ACHN (cell line): ENCODE measurements at regions not wholly inside any gene's neighbourhood (a gene's known extent, or its start where the extent isn't known, plus 50 kb on each side); places are given as distances from the start of the nearest gene placed in this dataset.
"Not testable (repeated sequence)": the region's sequence is repeated elsewhere in the genome, so short reads cannot be mapped to it uniquely, and the experiment has no call there.

Source experiments
- DNase-seq: peaks from one replicate; pipeline ENCODE4 v3.0.0-alpha.2; 2015
- in situ Hi-C: cut with HindIII; loops from 2 replicates; pipeline ENCODE4 v1.10.0; 2017; ENCODE audit warnings: low sequenced_read_pairs, low pct_ligation_motif_present, low pct_unique_long_range_greater_than_20kb

- no peak for DNase-seq
- in situ Hi-C loops = no loop called here
Measured at GRCh38 chr10:124325998-124326636, 92.6 kb downstream of the OAT start.

GRCh38 chr10:124325633-124325914 lies 93.1 kb downstream of the OAT start:
- DNase-seq = no peak
- in situ Hi-C loops = no loop called here

- in situ Hi-C loops = no loop called here
- DNase-seq = no peak
Measured at GRCh38 chr10:124324856-124325632, 93.7 kb downstream of the OAT start.

- no peak for DNase-seq
- in situ Hi-C loops = no loop called here
Measured at GRCh38 chr10:124324451-124324850, 94.3 kb downstream of the OAT start.

- in situ Hi-C loops = no loop called here
- DNase-seq = no peak
Measured at GRCh38 chr10:124323806-124324205, 94.9 kb downstream of the OAT start.

- in situ Hi-C loops = no loop called here
- DNase-seq = no peak
Measured at GRCh38 chr10:124323111-124323725, 95.5 kb downstream of the OAT start.

GRCh38 chr10:124322191-124322980 lies 96.3 kb downstream of the OAT start:
- in situ Hi-C loops = no loop called here
- DNase-seq = no peak

GRCh38 chr10:124321433-124322089 lies 97.2 kb downstream of the OAT start:
- in situ Hi-C loops = no loop called here
- DNase-seq = no peak

- in situ Hi-C loops = no loop called here
Measured at GRCh38 chr10:124320778-124321432, 97.8 kb downstream of the OAT start.

GRCh38 chr10:124319926-124320391 lies 98.8 kb downstream of the OAT start:
- no peak for DNase-seq
- in situ Hi-C loops = no loop called here

More at GRCh38 chr10:124320778-124321432, 97.8 kb downstream of the OAT start:
- no peak for DNase-seq

- DNase-seq, in situ Hi-C loops: not testable (repeated sequence)
Measured at GRCh38 chr10:124319520-124319919, 99.2 kb downstream of the OAT start.

- DNase-seq = no peak
- in situ Hi-C loops = no loop called here
Measured at GRCh38 chr10:124318811-124319210, 99.9 kb downstream of the OAT start.

GRCh38 chr10:124318076-124318475 lies 100.6 kb downstream of the OAT start:
- DNase-seq = no peak
- in situ Hi-C loops = no loop called here

GRCh38 chr10:124316326-124316725 lies 102.4 kb downstream of the OAT start:
- in situ Hi-C loops = no loop called here
- no peak for DNase-seq

GRCh38 chr10:124315591-124316270 lies 103.0 kb downstream of the OAT start:
- in situ Hi-C loops = no loop called here
- no peak for DNase-seq

GRCh38 chr10:124313374-124313773 lies 105.3 kb downstream of the OAT start:
- in situ Hi-C loops = no loop called here
- DNase-seq = no peak

GRCh38 chr10:124308811-124309210 lies 109.9 kb downstream of the OAT start:
- DNase-seq = no peak
- in situ Hi-C loops = no loop called here
